Caco-2 (cell line): ENCODE measurements at regions not wholly inside any gene's neighbourhood (a gene's known extent, or its start where the extent isn't known, plus 50 kb on each side); places are given as distances from the start of the nearest gene placed in this dataset.
"Not testable (repeated sequence)": the region's sequence is repeated elsewhere in the genome, so short reads cannot be mapped to it uniquely, and the experiment has no call there.

Experiments used
- BruUV-seq: library from RNA; stranded (reverse); fragments of 400-500 nt; replicated peaks from 2 replicates; lab custom pipeline; 2021; lab: Mats Ljungman, UMichigan
- CTCF ChIA-PET: fragments of 300-600 bp; sonication (Branson Sonifier 250); formaldehyde crosslinking; loops from one replicate; lab custom pipeline; 2022; ENCODE audit warnings: antibody characterized with exemption; lab: Charles Lee
- POLR2A ChIA-PET: fragments of 300-600 bp; sonication (Branson Sonifier 250); formaldehyde crosslinking; loops from one replicate; lab custom pipeline; 2022; ENCODE audit warnings: antibody characterized with exemption; lab: Charles Lee
- DNase-seq, 2 experiments: peaks; one replicate each; pipeline versions ENCODE4 v3.0.0 to v3.0.0-alpha.2; 2020 to 2022
- H3K27me3 ChIP-seq: replicated peaks from 2 replicates; pipeline ENCODE4 v1.6.0; 2011; ENCODE audit warnings: low read length; ENCODE audit not compliant: control insufficient read depth, insufficient read depth
- H3K36me3 ChIP-seq: 2 replicates; pipeline ENCODE4 v1.5.1; 2011; ENCODE audit warnings: low read length; ENCODE audit not compliant: control insufficient read depth, insufficient read depth
- H3K4me1 ChIP-seq: fragments of 250-450 bp; sonication (Bioruptor Pico); 2 replicates; pipeline ENCODE4 v1.5.1; 2020; ENCODE audit warnings: mild to moderate bottlenecking
- H3K4me3 ChIP-seq: 2 replicates; pipeline ENCODE4 v1.5.1; 2011; ENCODE audit warnings: low read depth, mild to moderate bottlenecking, control low read depth, low read length
- H3K9me3 ChIP-seq: fragments of 250-450 bp; sonication (Bioruptor Pico); 2 replicates; pipeline ENCODE4 v1.5.1; 2020; ENCODE audit warnings: mild to moderate bottlenecking, moderate library complexity
- H3K27ac Mint-ChIP-seq: one replicate; pipeline ENCODE4 v1.8.0; 2022; ENCODE audit warnings: mixed read lengths; ENCODE audit not compliant: unreplicated experiment
- H3K27me3 Mint-ChIP-seq: one replicate; pipeline ENCODE4 v1.8.0; 2022; ENCODE audit warnings: mixed read lengths; ENCODE audit not compliant: insufficient read depth, unreplicated experiment
- H3K36me3 Mint-ChIP-seq: one replicate; pipeline ENCODE4 v1.8.0; 2022; ENCODE audit warnings: mild to moderate bottlenecking, mixed read lengths; ENCODE audit not compliant: insufficient read depth, unreplicated experiment
- H3K4me1 Mint-ChIP-seq: one replicate; pipeline ENCODE4 v1.8.0; 2022; ENCODE audit warnings: low read depth, mixed read lengths; ENCODE audit not compliant: unreplicated experiment
- H3K4me3 Mint-ChIP-seq: one replicate; pipeline ENCODE4 v1.8.0; 2022; ENCODE audit warnings: mild to moderate bottlenecking, moderate library complexity, mixed read lengths; ENCODE audit not compliant: unreplicated experiment
- H3K9me3 Mint-ChIP-seq: one replicate; pipeline ENCODE4 v1.8.0; 2022; ENCODE audit warnings: mixed read lengths; ENCODE audit not compliant: unreplicated experiment
- intact Hi-C: fragments of 100-400 bp; cut with micrococcal nuclease; formaldehyde crosslinking; loops from one replicate; pipeline ENCODE4 v1.10.0; 2022; ENCODE audit not compliant: unreplicated experiment
- TF ChIP-seq, protein P1 (sequence below), 2 experiments: fragments of 200-600 bp in 1 of 2; IDR thresholded peaks; 1 replicate in 1 of 2; 2 replicates in 1 of 2; pipeline versions ENCODE4 v1.5.1 to v1.8.0; 2011 to 2022; ENCODE audit warnings: antibody characterized with exemption in 1 of 2, control low read depth in 1 of 2, inconsistent platforms in 1 of 2, low read depth in 1 of 2, low read length in 1 of 2, mild to moderate bottlenecking in 1 of 2, moderate library complexity in 1 of 2; ENCODE audit not compliant: insufficient read depth in 1 of 2, severe bottlenecking in 1 of 2, unreplicated experiment in 1 of 2

DNA sequence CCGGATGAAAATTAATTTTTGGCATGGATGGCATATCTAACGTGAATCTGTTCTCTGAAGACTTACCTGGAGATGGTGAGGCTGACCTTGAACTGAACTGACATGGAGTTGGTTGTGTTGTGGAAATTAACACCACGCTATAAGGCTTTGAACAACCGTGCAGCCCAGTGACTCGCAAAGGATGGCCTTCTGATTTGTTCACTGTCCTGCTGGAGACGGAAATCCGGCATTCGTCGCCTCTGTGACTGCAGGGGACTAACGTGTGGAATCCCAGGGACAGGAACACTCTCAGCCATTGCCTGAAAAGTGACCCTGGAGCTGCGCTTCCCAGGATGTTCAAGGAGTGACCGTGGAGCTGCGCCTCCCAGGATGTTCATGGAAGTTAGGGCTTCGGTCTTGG is 100.3 kb downstream of the NPIPB11 start:
- Histone ChIP-seq H3K27me3 (no peaks in the 10 kb centered on the region), H3K4me3 (no peak overlapping the region), H3K4me1 (no peaks in the 10 kb centered on the region), H3K9me3 (no peaks in the 10 kb centered on the region), H3K36me3 (no peaks in the 10 kb centered on the region)
- BruUV-seq = no TSS peak
- no peaks in the 10 kb centered on the region for H3K27me3 Mint-ChIP-seq
- POLR2A ChIA-PET = no interaction called here
- H3K36me3 Mint-ChIP-seq = no peaks in the 10 kb centered on the region
- H3K27ac Mint-ChIP-seq = no peak overlapping the region
- intact Hi-C loops = no loop called here
- H3K9me3 Mint-ChIP-seq = no peaks in the 10 kb centered on the region
- TF ChIP-seq, protein P1, sequence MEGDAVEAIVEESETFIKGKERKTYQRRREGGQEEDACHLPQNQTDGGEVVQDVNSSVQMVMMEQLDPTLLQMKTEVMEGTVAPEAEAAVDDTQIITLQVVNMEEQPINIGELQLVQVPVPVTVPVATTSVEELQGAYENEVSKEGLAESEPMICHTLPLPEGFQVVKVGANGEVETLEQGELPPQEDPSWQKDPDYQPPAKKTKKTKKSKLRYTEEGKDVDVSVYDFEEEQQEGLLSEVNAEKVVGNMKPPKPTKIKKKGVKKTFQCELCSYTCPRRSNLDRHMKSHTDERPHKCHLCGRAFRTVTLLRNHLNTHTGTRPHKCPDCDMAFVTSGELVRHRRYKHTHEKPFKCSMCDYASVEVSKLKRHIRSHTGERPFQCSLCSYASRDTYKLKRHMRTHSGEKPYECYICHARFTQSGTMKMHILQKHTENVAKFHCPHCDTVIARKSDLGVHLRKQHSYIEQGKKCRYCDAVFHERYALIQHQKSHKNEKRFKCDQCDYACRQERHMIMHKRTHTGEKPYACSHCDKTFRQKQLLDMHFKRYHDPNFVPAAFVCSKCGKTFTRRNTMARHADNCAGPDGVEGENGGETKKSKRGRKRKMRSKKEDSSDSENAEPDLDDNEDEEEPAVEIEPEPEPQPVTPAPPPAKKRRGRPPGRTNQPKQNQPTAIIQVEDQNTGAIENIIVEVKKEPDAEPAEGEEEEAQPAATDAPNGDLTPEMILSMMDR (IDR thresholded peaks at IDR 0.05; ENCODE audit: insufficient read depth in 1 of 2, low read depth in 1 of 2, low read length in 1 of 2, severe bottlenecking in 1 of 2, unreplicated experiment in 1 of 2) = no peak
- no peak for DNase-seq
- H3K4me1 Mint-ChIP-seq = no peaks in the 10 kb centered on the region
- no peak overlapping the region for H3K4me3 Mint-ChIP-seq
- CTCF ChIA-PET = no interaction called here

DNA sequence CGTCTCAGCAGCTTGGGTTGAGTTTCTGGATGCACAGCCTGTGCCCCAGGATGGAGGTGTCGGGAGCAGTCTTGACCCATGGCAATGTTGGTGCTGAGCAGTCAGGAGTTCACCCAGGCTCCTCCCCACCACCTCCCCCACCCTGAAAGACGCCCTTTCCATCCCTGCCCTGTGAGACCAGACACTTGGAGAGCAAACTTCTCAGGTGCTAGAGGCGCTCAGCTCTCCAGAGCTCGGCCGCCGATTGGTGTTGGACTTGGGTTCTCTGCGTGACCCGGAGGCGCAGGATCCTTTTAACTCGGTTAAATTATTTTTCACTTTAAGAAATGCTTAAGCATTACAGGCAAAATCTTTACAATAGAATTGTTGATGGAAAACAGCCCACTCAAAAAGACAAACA is 101.5 kb downstream of the NPIPB11 start:
- H3K4me1 Mint-ChIP-seq = not testable (repeated sequence)

DNA sequence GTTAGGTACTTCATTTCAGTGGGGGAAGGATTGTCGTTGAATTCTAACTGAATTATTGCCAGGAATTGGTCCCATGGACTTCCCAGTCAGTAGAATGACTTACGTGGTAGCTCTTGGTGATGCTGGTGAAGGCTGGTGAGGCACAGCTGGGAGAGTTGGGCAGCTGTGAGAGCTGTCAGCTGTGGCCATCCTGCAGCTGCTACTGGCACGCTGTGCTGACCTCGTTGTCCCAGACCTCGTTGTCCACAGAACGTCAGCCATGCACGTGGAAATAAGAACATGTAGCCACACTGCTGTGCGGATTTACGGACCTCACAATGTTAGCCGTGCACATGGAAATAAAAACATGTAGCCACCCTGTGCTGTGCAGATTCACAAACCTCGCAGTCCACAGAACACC is 102.3 kb downstream of the NPIPB11 start:
- H3K27ac Mint-ChIP-seq = no peak overlapping the region
- intact Hi-C loops = no loop called here
- Histone ChIP-seq H3K4me3 (no peak overlapping the region), H3K36me3 (no peaks in the 10 kb centered on the region), H3K27me3 (no peaks in the 10 kb centered on the region), H3K9me3 (no peaks in the 10 kb centered on the region), H3K4me1 (no peaks in the 10 kb centered on the region)
- BruUV-seq = no TSS peak
- POLR2A ChIA-PET = no interaction called here
- H3K36me3 Mint-ChIP-seq = no peaks in the 10 kb centered on the region
- H3K27me3 Mint-ChIP-seq = no peaks in the 10 kb centered on the region
- H3K4me3 Mint-ChIP-seq = no peak overlapping the region
- no peaks in the 10 kb centered on the region for H3K4me1 Mint-ChIP-seq
- TF ChIP-seq, protein P1 (IDR thresholded peaks at IDR 0.05; ENCODE audit: insufficient read depth in 1 of 2, low read depth in 1 of 2, low read length in 1 of 2, severe bottlenecking in 1 of 2, unreplicated experiment in 1 of 2) = no peak
- no peaks in the 10 kb centered on the region for H3K9me3 Mint-ChIP-seq
- DNase-seq = no peak
- CTCF ChIA-PET = no interaction called here

More for the DNA sequence above, 101.5 kb downstream of the NPIPB11 start:
- DNase-seq, H3K27ac Mint-ChIP-seq, CTCF ChIA-PET, intact Hi-C loops, H3K4me1 ChIP-seq, POLR2A ChIA-PET, H3K4me3 Mint-ChIP-seq, BruUV-seq, H3K27me3 ChIP-seq, H3K4me3 ChIP-seq, H3K9me3 Mint-ChIP-seq, H3K27me3 Mint-ChIP-seq, H3K36me3 Mint-ChIP-seq, H3K36me3 ChIP-seq, H3K9me3 ChIP-seq: not testable (repeated sequence)

DNA sequence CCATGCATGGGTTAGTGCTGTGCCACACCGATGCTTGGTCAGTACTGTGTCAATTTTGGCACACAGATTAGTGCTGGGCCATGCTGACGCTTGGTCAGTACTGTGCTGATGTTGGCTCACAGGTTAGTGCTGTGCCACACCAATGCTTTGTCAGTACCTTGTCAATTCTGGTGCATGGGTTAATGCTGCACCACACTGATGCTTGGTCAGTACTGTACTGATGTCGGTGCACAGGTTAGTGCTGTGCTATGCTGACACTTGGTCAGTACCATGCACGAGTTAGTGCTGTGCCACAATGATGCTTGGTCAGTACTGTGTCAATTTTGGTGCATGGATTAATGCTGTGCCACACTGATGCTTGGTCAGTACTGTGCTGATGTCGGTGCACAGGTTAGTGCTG is 103.0 kb downstream of the NPIPB11 start:
- Histone ChIP-seq H3K4me1 (no peaks in the 10 kb centered on the region), H3K27me3 (no peaks in the 10 kb centered on the region), H3K4me3 (no peak overlapping the region), H3K36me3 (no peaks in the 10 kb centered on the region), H3K9me3 (no peaks in the 10 kb centered on the region)
- no TSS peak for BruUV-seq
- Mint-ChIP-seq H3K27me3 (no peaks in the 10 kb centered on the region), H3K9me3 (no peaks in the 10 kb centered on the region), H3K36me3 (no peaks in the 10 kb centered on the region), H3K27ac (no peak overlapping the region), H3K4me1 (no peaks in the 10 kb centered on the region), H3K4me3 (no peak overlapping the region)
- intact Hi-C loops = no loop called here
- POLR2A ChIA-PET = no interaction called here
- no peak for DNase-seq
- CTCF ChIA-PET = no interaction called here
- TF ChIP-seq, protein P1 (IDR thresholded peaks at IDR 0.05; ENCODE audit: insufficient read depth in 1 of 2, low read depth in 1 of 2, low read length in 1 of 2, severe bottlenecking in 1 of 2, unreplicated experiment in 1 of 2) = no peak
